ENCODE measurements at regions not wholly inside any gene's neighbourhood (a gene's known extent, or its start where the extent isn't known, plus 50 kb on each side); places are given as distances from the start of the nearest gene placed in this dataset.

GRCh38 chr15:95286352-95286880 is 1044.1 kb upstream of the NR2F2 start:
- H3K27ac Mint-ChIP-seq = no peak overlapping the region
- ATAC-seq = no peak
- TF ChIP-seq KAT7 (CRISPR knock-in tag; IDR thresholded peaks at IDR 0.05; ENCODE audit: borderline replicate concordance) (no peak), ATF1 (CRISPR knock-in tag; IDR thresholded peaks at IDR 0.05) (no peak), NR3C1 (CRISPR knock-in tag; conservative IDR thresholded peaks at IDR 0.05; ENCODE audit: low read depth) (no peak), ZNF396 (CRISPR knock-in tag; IDR thresholded peaks at IDR 0.05; ENCODE audit: borderline replicate concordance) (no peak), NR2C2 (CRISPR knock-in tag; IDR thresholded peaks at IDR 0.05) (no peak)
- DNase-seq (ENCODE audit: low spot score) = no peak
- CTCF ChIA-PET = interaction anchor here (0.8 to 2.2 kb wide), 7 partner anchors 10 to 615 kb away, joined by 3 to 6 read pairs (median 4); no protein-coding TSS in a partner anchor
- peaks cover 42% of the 10 kb centered on the region for H3K4me1 Mint-ChIP-seq
- H3K9me3 Mint-ChIP-seq = no peaks in the 10 kb centered on the region
- H3K27me3 Mint-ChIP-seq (ENCODE audit: low read depth) = no peaks in the 10 kb centered on the region; the same call in 1 of the 2 replicates
- H3K4me3 Mint-ChIP-seq = peak overlapping the region; percentile 57; the same call in 1 of the 2 replicates
- no peaks in the 10 kb centered on the region for H3K36me3 Mint-ChIP-seq
- POLR2A ChIA-PET = interaction anchor here (0.7 to 0.9 kb wide), 2 partner anchors 270 to 1070 kb away, joined by 3 read pairs; no protein-coding TSS in a partner anchor

GRCh38 chr15:95287720-95288103 is 1042.8 kb upstream of the NR2F2 start:
- Mint-ChIP-seq H3K36me3 (no peaks in the 10 kb centered on the region), H3K4me1 (peaks cover 45% of the 10 kb centered on the region), H3K27ac (no peak overlapping the region), H3K27me3 (ENCODE audit: low read depth) (no peaks in the 10 kb centered on the region; the same call in 1 of the 2 replicates), H3K4me3 (peak overlapping the region; percentile 36), H3K9me3 (no peaks in the 10 kb centered on the region)
- ATAC-seq (no peak; the same call in 1 of the 2 replicates), DNase-seq (ENCODE audit: low spot score) (no peak)
- CTCF ChIA-PET = interaction anchor here (1.4 to 2.2 kb wide), 3 partner anchors 28 to 263 kb away, joined by 4 to 8 read pairs (median 6); no protein-coding TSS in a partner anchor
- POLR2A ChIA-PET = interaction anchor here (0.6 to 0.7 kb wide), 2 partner anchors 243 to 566 kb away, joined by 5 to 11 read pairs; no protein-coding TSS in a partner anchor
- TF ChIP-seq ZNF396 (CRISPR knock-in tag; IDR thresholded peaks at IDR 0.05; ENCODE audit: borderline replicate concordance) (no peak), ZNF512 (CRISPR knock-in tag; IDR thresholded peaks at IDR 0.05; ENCODE audit: borderline replicate concordance) (no peak), MAX (CRISPR knock-in tag; IDR thresholded peaks at IDR 0.05) (no peak), RORB (CRISPR knock-in tag; IDR thresholded peaks at IDR 0.05) (no peak), JUN (CRISPR knock-in tag; IDR thresholded peaks at IDR 0.05) (no peak), AR (CRISPR knock-in tag; IDR thresholded peaks at IDR 0.05) (no peak), ETV6 (CRISPR knock-in tag; IDR thresholded peaks at IDR 0.05) (no peak), ATF1 (CRISPR knock-in tag; IDR thresholded peaks at IDR 0.05) (no peak), SMAD3 (CRISPR knock-in tag; IDR thresholded peaks at IDR 0.05; ENCODE audit: borderline replicate concordance) (no peak), ZBTB43 (CRISPR knock-in tag; IDR thresholded peaks at IDR 0.05) (no peak), ERG (CRISPR knock-in tag; IDR thresholded peaks at IDR 0.05) (no peak)

GRCh38 chr15:95288626-95289025 is 1041.9 kb upstream of the NR2F2 start:
- DNase-seq (ENCODE audit: low spot score) (no peak), ATAC-seq (no peak)
- ChIA-PET POLR2A (no interaction called here), CTCF (interaction anchor here (0.7 to 1.7 kb wide), 3 partner anchors 16 to 264 kb away, joined by 3 to 8 read pairs (median 3); no protein-coding TSS in a partner anchor)
- peaks cover 45% of the 10 kb centered on the region for H3K4me1 Mint-ChIP-seq
- H3K9me3 Mint-ChIP-seq = no peaks in the 10 kb centered on the region
- no peak overlapping the region for H3K27ac Mint-ChIP-seq
- no peak overlapping the region for H3K4me3 Mint-ChIP-seq
- no peaks in the 10 kb centered on the region for H3K36me3 Mint-ChIP-seq
- no peaks in the 10 kb centered on the region; the same call in 1 of the 2 replicates for H3K27me3 Mint-ChIP-seq (ENCODE audit: low read depth)
- no peak for TF ChIP-seq TP53 (CRISPR knock-in tag; IDR thresholded peaks at IDR 0.05)
- no peak for TF ChIP-seq NR1H2 (CRISPR knock-in tag; IDR thresholded peaks at IDR 0.05)
- no peak for TF ChIP-seq HMGXB4 (CRISPR knock-in tag; IDR thresholded peaks at IDR 0.05)
- TF ChIP-seq FOXK1 (CRISPR knock-in tag; IDR thresholded peaks at IDR 0.05) = no peak
- TF ChIP-seq TEAD1 (CRISPR knock-in tag; IDR thresholded peaks at IDR 0.05) = no peak
- no peak for TF ChIP-seq ZNF416 (CRISPR knock-in tag; IDR thresholded peaks at IDR 0.05)
- TF ChIP-seq MXD4 (CRISPR knock-in tag; IDR thresholded peaks at IDR 0.05; ENCODE audit: borderline replicate concordance) = no peak
